GM12865 (cell line): ENCODE measurements at regions not wholly inside any gene's neighbourhood (a gene's known extent, or its start where the extent isn't known, plus 50 kb on each side); places are given as distances from the start of the nearest gene placed in this dataset.
A peak's percentile ranks its signal among the peaks of the same experiment; 100 is the strongest.

Experiments
- DNase-seq: peaks from one replicate; pipeline ENCODE4 v3.0.0; 2010; ENCODE audit warnings: low read depth
- H3K4me3 ChIP-seq: 2 replicates; pipeline ENCODE4 v1.5.1; 2011; ENCODE audit warnings: mild to moderate bottlenecking, low read depth, low read length, control low read depth
- CTCF ChIP-seq: IDR thresholded peaks from 2 replicates; pipeline ENCODE4 v1.5.1; 2011; ENCODE audit warnings: low read length, control low read depth, low read depth, inconsistent platforms; ENCODE audit not compliant: insufficient read depth; ENCODE audit errors: missing control alignments

GRCh38 chr1:101185421-101185820 lies 51.4 kb upstream of the S1PR1 start:
- TF ChIP-seq CTCF: no peak
- DNase-seq: no peak
- no peak overlapping the region for H3K4me3 ChIP-seq

GRCh38 chr1:101183388-101183699 lies 53.5 kb upstream of the S1PR1 start:
- DNase-seq: no peak
- TF ChIP-seq CTCF: no peak
- H3K4me3 ChIP-seq: no peak overlapping the region

- DNase-seq: no peak
- no peak for TF ChIP-seq CTCF
- H3K4me3 ChIP-seq: no peak overlapping the region
Observed at GRCh38 chr1:101182627-101183387, 54.0 kb upstream of the S1PR1 start.

GRCh38 chr1:101181930-101182329 lies 54.9 kb upstream of the S1PR1 start:
- DNase-seq: no peak
- no peak for TF ChIP-seq CTCF
- no peak overlapping the region for H3K4me3 ChIP-seq

- peak overlapping the region; percentile 50 for H3K4me3 ChIP-seq
- peak; percentile 90 for DNase-seq
Observed at GRCh38 chr1:101178688-101179491, 57.9 kb upstream of the S1PR1 start.

GRCh38 chr1:101178341-101178687 lies 58.5 kb upstream of the S1PR1 start:
- H3K4me3 ChIP-seq: peak overlapping the region; percentile 50
- TF ChIP-seq CTCF: no peak
- no peak for DNase-seq

More at GRCh38 chr1:101178688-101179491, 57.9 kb upstream of the S1PR1 start:
- no peak for TF ChIP-seq CTCF
